Fibroblast of villous mesenchyme (primary cell): ENCODE measurements at regions not wholly inside any gene's neighbourhood (a gene's known extent, or its start where the extent isn't known, plus 50 kb on each side); places are given as distances from the start of the nearest gene placed in this dataset.

Experiments
- DNase-seq: peaks from one replicate; pipeline ENCODE4 v3.0.0-alpha.2; 2010; ENCODE audit warnings: low read depth
- H3K4me3 ChIP-seq: 2 replicates; pipeline ENCODE4 v1.5.1; 2011; ENCODE audit warnings: low read depth, mild to moderate bottlenecking, low read length
- CTCF ChIP-seq: IDR thresholded peaks from 2 replicates; pipeline ENCODE4 v1.5.1; 2012; ENCODE audit warnings: low read depth, mild to moderate bottlenecking, low read length; ENCODE audit not compliant: insufficient read depth

GRCh38 chr5:60517094-60517694, 182.8 kb downstream of the DEPDC1B start:
- no peak for TF ChIP-seq CTCF
- no peak overlapping the region for H3K4me3 ChIP-seq
- no peak for DNase-seq

DNA sequence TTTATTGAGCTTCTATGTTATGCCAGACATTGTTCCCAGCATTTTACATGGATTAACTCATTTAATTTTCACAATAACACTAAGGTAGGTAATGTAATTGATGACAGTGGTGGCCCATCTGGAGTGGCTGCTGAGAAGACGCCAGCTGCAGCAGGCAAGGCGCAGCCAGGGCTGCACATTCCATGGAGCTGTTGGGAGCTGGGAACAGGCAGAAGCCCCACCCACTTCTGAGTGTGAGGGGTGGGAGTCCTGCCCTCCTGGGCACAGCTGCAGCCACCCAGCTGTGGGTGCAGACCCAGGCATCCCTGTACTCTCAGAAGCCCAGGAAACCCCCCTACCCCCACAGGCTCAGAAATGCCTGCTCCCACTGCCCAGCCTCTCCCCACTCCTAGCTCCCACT, 183.3 kb downstream of the DEPDC1B start:
- no peak for TF ChIP-seq CTCF
- no peak overlapping the region for H3K4me3 ChIP-seq
- no peak for DNase-seq

DNA sequence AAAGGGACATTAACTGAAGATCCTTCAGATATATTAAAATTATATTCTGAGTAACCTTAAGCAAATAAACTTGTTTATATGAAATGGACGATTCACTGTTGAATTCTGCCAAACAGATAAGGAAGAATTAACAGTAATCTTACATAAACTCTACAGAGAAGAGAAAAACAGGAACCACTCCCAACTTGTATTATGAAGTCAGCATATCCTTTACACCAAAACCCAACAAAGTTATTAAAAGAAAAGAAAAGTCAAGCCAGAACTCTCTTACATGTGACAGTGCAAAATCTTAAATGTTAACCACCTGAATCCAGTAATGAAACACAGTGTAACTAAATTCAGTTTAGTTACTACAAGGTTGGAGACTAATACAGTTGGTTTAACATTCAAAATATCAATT, 185.8 kb downstream of the DEPDC1B start:
- DNase-seq = peak; percentile 51
- H3K4me3 ChIP-seq = no peak overlapping the region
- TF ChIP-seq CTCF = no peak

DNA sequence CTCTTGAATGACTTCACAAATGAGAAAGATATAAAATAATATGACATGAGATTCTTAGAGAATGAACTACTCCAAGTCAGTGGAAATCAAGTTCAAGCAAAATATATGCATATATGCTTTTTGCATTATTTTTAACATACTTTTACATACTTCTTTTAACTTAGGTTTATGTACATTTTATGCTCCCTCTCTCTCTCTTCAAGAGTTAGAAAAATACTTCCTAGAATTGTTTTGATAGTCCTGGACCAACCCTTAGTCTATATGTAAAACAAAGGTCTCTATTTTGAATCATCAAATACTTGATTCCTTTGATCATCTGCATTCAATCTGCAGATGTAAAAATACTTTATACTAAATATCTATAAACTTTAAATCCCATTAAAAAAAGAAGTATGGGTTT, 187.8 kb downstream of the DEPDC1B start:
- TF ChIP-seq CTCF = no peak
- H3K4me3 ChIP-seq = no peak overlapping the region

GRCh38 chr5:60510663-60511062, 189.3 kb downstream of the DEPDC1B start:
- H3K4me3 ChIP-seq = no peak overlapping the region
- DNase-seq = no peak
- no peak for TF ChIP-seq CTCF

More for the DNA sequence above, 187.8 kb downstream of the DEPDC1B start:
- no peak for DNase-seq

GRCh38 chr5:60510049-60510448, 189.9 kb downstream of the DEPDC1B start:
- no peak for TF ChIP-seq CTCF
- DNase-seq = no peak

DNA sequence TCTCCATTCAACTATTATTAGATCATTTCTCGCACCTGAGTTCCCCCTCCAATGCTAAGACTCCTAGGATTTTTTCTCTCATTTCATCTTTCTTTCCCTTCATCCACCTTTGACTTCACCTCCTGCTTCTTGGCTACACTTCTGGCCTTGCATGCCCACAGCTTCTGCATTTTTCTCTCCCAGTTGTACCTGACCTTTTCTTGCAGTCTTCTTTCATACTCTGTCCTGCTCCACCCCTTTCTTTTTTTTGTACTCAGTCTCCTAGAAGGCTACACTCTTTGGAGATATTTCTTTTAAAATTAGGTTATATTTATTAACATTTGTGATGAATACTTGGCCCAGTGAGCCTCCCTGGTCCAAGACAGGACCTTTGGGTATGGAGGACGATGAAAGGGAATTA, 190.4 kb downstream of the DEPDC1B start:
- no peak for DNase-seq
- no peak for TF ChIP-seq CTCF
- no peak overlapping the region for H3K4me3 ChIP-seq

More at GRCh38 chr5:60510049-60510448, 189.9 kb downstream of the DEPDC1B start:
- H3K4me3 ChIP-seq = no peak overlapping the region
